Activated naive CD8-positive, alpha-beta T cell treated with anti-CD3 and anti-CD28 coated beads for 36 hours (primary cell): ENCODE measurements at regions not wholly inside any gene's neighbourhood (a gene's known extent, or its start where the extent isn't known, plus 50 kb on each side); places are given as distances from the start of the nearest gene placed in this dataset.

Experiments
- DNase-seq: peaks from one replicate; pipeline ENCODE4 v3.0.0; 2021
- H3K27ac Mint-ChIP-seq: one replicate; pipeline ENCODE4 v1.8.0; 2022; ENCODE audit warnings: mild to moderate bottlenecking, moderate library complexity, mixed read lengths
- H3K27me3 Mint-ChIP-seq: one replicate; pipeline ENCODE4 v1.8.0; 2022; ENCODE audit warnings: mild to moderate bottlenecking, mixed read lengths
- H3K36me3 Mint-ChIP-seq: one replicate; pipeline ENCODE4 v1.8.0; 2021; ENCODE audit warnings: mild to moderate bottlenecking, mixed read lengths
- H3K4me1 Mint-ChIP-seq: one replicate; pipeline ENCODE4 v1.8.0; 2021; ENCODE audit warnings: mixed read lengths
- H3K4me3 Mint-ChIP-seq: one replicate; pipeline ENCODE4 v1.8.0; 2022; ENCODE audit warnings: mild to moderate bottlenecking, moderate library complexity, mixed read lengths
- H3K9me3 Mint-ChIP-seq: one replicate; pipeline ENCODE4 v1.8.0; 2022; ENCODE audit warnings: mixed read lengths

DNA sequence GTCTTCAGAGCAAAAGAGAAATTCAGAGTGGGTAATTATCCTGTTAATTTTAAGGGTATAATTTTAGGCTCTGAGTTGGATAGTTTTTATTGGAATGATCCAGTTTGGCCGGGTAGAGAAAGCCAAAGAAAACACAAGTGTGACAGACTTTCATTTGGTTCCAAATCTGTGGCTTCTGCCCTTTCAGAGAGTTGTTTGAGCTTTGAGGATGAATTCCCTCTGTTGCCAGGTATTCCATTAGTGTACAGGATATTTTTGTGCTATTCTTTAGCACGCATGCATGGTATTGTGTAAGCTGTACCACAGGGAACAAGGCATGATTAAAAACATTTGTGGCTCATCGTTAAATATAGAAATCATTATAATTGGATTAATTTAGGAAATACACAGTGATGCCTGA, 384.4 kb downstream of the ADGRL2 start:
- DNase-seq, result no peak
- no peaks in the 10 kb centered on the region for H3K36me3 Mint-ChIP-seq

DNA sequence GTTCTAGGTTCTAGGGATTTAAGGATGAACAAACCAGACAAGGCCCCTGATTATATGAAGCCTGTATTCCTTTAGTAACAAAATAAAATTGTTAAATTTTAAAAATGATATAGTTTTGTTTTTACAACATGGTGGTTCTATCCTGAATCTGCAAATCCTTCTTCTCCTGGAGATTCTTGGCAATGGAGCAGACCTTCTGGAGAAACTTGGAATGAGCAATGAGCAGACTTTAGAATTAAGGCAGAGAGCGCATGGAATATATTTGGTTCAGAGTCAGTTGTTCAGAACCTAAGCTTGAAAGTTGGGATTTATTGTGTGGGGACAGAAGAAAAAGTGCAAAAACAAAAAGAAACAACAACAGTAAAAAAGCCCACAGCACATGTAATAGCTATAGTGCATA, 381.1 kb downstream of the ADGRL2 start:
- Mint-ChIP-seq H3K4me3 (no peak overlapping the region), H3K27ac (no peak overlapping the region), H3K4me1 (peaks cover 1% of the 10 kb centered on the region), H3K9me3 (no peaks in the 10 kb centered on the region), H3K36me3 (no peaks in the 10 kb centered on the region), H3K27me3 (no peaks in the 10 kb centered on the region)
- no peak for DNase-seq

More for the DNA sequence above, 384.4 kb downstream of the ADGRL2 start:
- Mint-ChIP-seq H3K4me3 (no peak overlapping the region), H3K27me3 (no peaks in the 10 kb centered on the region), H3K9me3 (no peaks in the 10 kb centered on the region), H3K4me1 (no peaks in the 10 kb centered on the region), H3K27ac (no peak overlapping the region)

DNA sequence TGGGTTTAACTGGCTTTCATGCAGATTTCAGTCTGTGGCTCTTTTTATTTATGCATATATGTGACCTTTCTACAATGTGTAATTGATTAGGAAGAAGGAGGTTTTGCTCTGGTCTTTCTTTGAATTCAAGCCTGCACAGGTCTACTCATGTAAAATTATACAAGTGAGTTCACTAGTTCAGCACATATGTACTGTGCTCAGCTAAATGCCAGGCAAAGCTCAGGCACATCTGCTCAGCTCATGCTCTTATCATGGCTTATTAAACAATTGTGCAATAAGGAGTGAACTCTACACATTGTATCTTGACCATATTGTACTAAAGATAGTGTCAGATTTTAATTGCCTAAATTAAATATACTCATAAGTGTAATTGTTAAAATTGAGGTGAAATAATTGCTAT, 378.4 kb downstream of the ADGRL2 start:
- no peak for DNase-seq
- no peaks in the 10 kb centered on the region for H3K36me3 Mint-ChIP-seq
- no peaks in the 10 kb centered on the region for H3K9me3 Mint-ChIP-seq
- H3K4me1 Mint-ChIP-seq, result peaks cover 1% of the 10 kb centered on the region
- H3K4me3 Mint-ChIP-seq, result no peak overlapping the region
- H3K27me3 Mint-ChIP-seq, result no peaks in the 10 kb centered on the region
- H3K27ac Mint-ChIP-seq, result no peak overlapping the region

DNA sequence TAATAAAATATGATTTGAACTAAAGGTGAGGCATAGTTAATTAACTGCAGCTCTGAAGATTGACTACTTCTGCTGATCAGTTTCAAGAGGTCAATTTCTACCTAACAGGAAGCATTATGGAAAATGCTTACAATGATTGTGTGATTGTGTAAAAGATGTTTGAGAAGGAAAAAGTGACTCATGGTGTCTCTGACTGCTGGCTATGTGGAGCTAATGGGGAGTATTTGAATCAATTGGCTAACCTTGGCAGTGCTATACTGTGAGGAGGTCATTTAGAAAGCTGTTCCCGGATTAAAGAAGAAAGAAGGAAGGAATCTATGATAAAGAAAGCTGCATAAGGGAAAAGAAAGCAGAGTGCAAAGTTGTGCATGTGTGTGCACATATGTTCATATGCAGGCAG, 376.5 kb downstream of the ADGRL2 start:
- no peaks in the 10 kb centered on the region for H3K27me3 Mint-ChIP-seq
- H3K9me3 Mint-ChIP-seq, result no peaks in the 10 kb centered on the region
- peaks cover 1% of the 10 kb centered on the region for H3K4me1 Mint-ChIP-seq
- no peak overlapping the region for H3K4me3 Mint-ChIP-seq
- H3K36me3 Mint-ChIP-seq, result no peaks in the 10 kb centered on the region
- DNase-seq, result no peak
- H3K27ac Mint-ChIP-seq, result no peak overlapping the region

DNA sequence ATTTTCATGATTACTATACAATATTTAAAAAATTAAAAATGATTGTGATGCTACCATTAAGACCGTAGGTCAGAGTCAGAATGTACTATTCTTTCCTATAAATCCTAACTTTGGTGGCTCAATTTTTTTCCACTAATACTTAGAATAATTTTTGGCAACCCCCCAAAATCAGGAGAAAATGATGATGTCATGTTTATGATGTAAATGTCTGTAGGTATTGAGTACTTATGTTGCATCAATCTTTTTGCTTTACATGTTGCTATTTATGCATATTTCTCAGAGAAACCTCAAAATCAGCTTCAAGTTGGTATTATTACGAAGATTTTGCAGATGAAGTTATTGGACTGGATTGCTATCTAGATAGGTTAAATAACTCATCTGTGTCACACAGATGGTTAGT, 371.2 kb downstream of the ADGRL2 start:
- H3K36me3 Mint-ChIP-seq, result no peaks in the 10 kb centered on the region
- H3K4me3 Mint-ChIP-seq, result no peak overlapping the region
- H3K27ac Mint-ChIP-seq, result no peak overlapping the region
- no peaks in the 10 kb centered on the region for H3K4me1 Mint-ChIP-seq
- no peaks in the 10 kb centered on the region for H3K9me3 Mint-ChIP-seq
- H3K27me3 Mint-ChIP-seq, result no peaks in the 10 kb centered on the region
- no peak for DNase-seq

DNA sequence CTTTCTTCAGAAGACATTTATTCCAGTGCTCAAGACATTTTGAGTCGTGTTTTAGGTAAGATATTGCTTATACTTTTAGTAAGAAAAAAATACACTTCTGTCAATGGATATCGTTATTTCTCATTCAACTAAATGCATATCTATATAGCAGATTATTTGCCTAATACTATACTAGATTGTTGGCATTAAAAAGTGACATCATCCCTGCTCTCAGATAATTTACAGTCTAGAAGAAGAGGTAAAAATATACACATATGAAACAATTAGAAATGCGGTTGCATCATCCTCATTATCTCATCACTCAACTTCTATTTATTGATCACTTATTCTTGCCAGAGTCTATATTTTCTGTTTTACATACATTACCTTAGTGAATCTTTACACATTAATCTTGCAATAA, 367.7 kb downstream of the ADGRL2 start:
- no peak for DNase-seq
- no peak overlapping the region for H3K27ac Mint-ChIP-seq
- no peaks in the 10 kb centered on the region for H3K36me3 Mint-ChIP-seq
- no peak overlapping the region for H3K4me3 Mint-ChIP-seq
- no peaks in the 10 kb centered on the region for H3K4me1 Mint-ChIP-seq
- no peaks in the 10 kb centered on the region for H3K27me3 Mint-ChIP-seq
- no peaks in the 10 kb centered on the region for H3K9me3 Mint-ChIP-seq

DNA sequence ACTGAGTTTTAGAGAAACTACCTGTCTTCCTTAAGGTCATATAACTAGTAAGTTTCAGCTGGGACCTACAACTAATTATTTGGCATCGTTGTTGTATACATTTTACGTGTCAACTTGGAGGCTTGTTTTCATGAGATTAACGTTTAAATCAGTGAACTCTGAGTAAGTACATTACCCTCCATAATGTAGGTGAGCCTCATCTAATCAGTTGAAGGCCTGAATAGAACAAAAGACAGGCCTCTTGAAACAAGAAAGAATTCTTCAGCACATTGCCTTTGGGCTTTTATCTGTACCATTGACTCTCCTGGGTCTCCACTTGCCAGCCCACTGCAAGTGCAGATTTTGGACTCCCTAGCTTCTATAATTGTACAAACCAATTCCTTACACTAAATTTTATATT, 364.6 kb downstream of the ADGRL2 start:
- no peaks in the 10 kb centered on the region for H3K9me3 Mint-ChIP-seq
- no peaks in the 10 kb centered on the region for H3K27me3 Mint-ChIP-seq
- H3K4me1 Mint-ChIP-seq, result peaks cover 6% of the 10 kb centered on the region
- no peak for DNase-seq
- H3K36me3 Mint-ChIP-seq, result no peaks in the 10 kb centered on the region
- H3K27ac Mint-ChIP-seq, result no peak overlapping the region
- H3K4me3 Mint-ChIP-seq, result no peak overlapping the region

DNA sequence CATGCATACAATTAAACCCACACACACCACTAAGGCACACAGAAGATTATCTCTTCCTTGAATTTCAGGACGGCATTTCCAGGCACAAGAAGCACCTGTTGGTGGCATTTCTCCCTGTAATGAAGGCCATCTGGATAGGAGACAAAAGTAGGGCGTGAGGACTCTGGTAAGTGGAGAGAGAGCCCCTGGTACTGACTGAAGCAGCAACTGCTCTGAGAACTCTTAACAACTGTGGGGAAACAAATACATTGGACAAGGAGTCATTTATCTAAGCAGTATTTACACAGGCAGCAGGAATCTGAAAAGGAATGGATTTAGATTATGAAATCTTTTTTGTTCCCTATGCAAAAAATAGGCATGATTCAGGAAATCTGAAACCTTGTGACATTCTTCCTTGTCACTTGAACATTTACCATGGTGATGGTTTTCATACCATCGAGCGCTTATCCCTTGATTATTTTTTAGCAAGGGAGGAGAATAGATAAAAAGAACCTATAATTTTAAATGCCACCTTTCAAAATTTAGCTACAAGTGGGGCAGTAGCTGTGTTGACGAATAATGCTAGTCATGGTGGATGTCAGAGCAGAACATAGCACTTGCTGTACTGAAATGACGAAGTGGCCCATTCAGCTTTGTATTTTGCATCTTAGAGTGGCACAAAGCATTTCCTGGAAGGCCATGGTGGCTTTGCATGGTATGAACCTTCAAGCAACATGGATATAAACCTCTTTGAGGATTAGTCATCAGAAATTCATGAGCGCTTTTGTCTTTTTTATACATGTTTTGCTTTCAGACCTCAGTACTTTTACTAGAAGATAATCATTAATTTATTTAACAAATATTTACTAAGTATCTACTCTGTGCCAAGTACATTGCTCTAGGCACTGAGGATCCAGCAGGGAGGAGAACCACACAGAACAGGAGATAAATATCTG, 362.0 kb downstream of the ADGRL2 start:
- Mint-ChIP-seq H3K4me3 (no peak overlapping the region), H3K9me3 (no peaks in the 10 kb centered on the region), H3K27ac (no peak overlapping the region)

DNA sequence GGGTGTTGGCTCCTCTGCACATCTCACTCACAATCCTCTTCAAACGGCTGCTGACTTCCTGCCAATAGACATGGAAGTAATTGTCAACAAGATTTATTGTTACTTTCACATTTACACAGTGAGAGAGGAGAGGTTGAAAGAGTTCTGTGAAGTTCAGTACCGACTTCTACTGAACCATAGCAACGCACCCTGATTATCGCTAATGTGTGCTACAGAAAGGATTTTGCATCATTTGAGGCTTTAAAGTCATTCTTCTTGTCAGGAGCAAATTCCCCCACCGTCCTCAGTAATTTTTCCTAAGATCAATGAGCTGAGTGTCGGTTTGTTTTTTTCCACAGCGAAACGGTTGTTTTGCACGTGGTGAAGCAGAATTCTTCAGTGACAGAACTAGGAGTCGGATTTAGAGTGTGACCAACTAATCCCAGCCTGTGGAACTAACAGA, 361.0 kb downstream of the ADGRL2 start:
- H3K4me3 Mint-ChIP-seq, result peak overlapping the region; percentile 33
- no peak for DNase-seq
- no peaks in the 10 kb centered on the region for H3K36me3 Mint-ChIP-seq
- H3K4me1 Mint-ChIP-seq, result peaks cover 6% of the 10 kb centered on the region
- H3K27ac Mint-ChIP-seq, result no peak overlapping the region
- no peaks in the 10 kb centered on the region for H3K27me3 Mint-ChIP-seq
- H3K9me3 Mint-ChIP-seq, result no peaks in the 10 kb centered on the region

More for the DNA sequence above, 362.0 kb downstream of the ADGRL2 start:
- no peak for DNase-seq
- H3K4me1 Mint-ChIP-seq, result peaks cover 6% of the 10 kb centered on the region
- H3K27me3 Mint-ChIP-seq, result no peaks in the 10 kb centered on the region
- no peaks in the 10 kb centered on the region for H3K36me3 Mint-ChIP-seq

DNA sequence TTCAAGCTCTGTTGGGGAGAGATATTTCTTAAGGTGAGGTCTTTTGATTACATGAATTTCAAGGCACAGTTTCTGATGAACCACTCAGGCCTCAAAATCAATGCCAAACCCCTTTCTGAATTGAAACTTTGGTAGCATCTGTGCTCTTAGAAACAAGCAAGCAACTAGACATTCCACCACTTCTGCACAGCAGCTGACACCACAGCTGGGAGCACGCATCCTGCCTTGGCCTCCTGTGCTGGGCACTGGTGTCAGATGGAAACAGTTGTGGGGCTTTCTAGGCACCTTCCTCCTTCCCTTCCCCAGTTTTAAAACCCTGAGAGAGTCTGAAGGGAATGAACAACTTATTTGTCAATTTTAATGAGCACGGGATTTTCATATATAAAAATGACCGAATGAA, 360.2 kb downstream of the ADGRL2 start:
- no peak overlapping the region for H3K27ac Mint-ChIP-seq
- no peaks in the 10 kb centered on the region for H3K36me3 Mint-ChIP-seq
- H3K4me1 Mint-ChIP-seq, result peaks cover 6% of the 10 kb centered on the region
- no peaks in the 10 kb centered on the region for H3K9me3 Mint-ChIP-seq
- H3K27me3 Mint-ChIP-seq, result no peaks in the 10 kb centered on the region
- DNase-seq, result no peak
- no peak overlapping the region for H3K4me3 Mint-ChIP-seq

DNA sequence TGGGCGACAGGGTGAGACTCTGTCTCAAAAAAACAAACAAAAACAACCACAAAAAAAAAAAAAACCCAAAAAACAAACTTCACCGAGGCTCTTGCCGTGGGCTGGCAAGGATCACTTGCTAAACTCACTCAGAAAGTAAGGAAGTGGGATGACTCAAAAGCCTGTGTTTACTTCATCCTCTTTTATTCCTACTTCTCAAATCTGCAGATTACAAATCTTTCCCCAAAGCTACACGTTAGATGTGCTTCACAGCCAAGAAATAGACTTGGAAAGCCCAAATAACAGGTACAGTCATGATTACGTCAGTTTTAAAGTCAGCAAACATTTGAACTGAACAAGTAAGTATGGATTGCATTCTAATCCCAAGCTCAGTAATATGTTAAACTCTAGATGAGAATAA, 359.3 kb downstream of the ADGRL2 start:
- H3K27ac Mint-ChIP-seq, result no peak overlapping the region
- no peaks in the 10 kb centered on the region for H3K36me3 Mint-ChIP-seq
- no peak overlapping the region for H3K4me3 Mint-ChIP-seq
- no peak for DNase-seq
- no peaks in the 10 kb centered on the region for H3K27me3 Mint-ChIP-seq
- H3K4me1 Mint-ChIP-seq, result peaks cover 6% of the 10 kb centered on the region
- no peaks in the 10 kb centered on the region for H3K9me3 Mint-ChIP-seq

DNA sequence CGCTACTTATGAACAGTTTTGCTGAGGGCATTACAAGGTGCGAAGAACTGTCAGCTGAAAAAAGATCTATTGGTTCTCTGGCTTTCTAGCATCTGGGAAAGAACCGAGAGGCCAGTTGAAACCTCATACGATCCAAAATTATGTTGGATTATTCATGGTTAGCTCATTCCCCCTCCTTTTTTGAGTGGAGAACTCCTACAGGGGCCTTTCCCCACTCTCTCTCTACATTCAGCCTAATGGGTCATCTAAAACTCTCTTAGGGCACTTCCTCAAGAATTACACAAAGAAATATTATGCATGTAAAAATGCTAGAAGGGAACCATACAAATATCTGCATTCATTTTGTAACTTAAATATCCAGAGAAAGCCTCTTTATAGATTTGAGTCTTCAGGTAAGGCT, 358.2 kb downstream of the ADGRL2 start:
- no peaks in the 10 kb centered on the region for H3K27me3 Mint-ChIP-seq
- H3K4me3 Mint-ChIP-seq, result no peak overlapping the region
- H3K9me3 Mint-ChIP-seq, result no peaks in the 10 kb centered on the region
- peaks cover 6% of the 10 kb centered on the region for H3K4me1 Mint-ChIP-seq
- no peaks in the 10 kb centered on the region for H3K36me3 Mint-ChIP-seq
- no peak overlapping the region for H3K27ac Mint-ChIP-seq
- no peak for DNase-seq

DNA sequence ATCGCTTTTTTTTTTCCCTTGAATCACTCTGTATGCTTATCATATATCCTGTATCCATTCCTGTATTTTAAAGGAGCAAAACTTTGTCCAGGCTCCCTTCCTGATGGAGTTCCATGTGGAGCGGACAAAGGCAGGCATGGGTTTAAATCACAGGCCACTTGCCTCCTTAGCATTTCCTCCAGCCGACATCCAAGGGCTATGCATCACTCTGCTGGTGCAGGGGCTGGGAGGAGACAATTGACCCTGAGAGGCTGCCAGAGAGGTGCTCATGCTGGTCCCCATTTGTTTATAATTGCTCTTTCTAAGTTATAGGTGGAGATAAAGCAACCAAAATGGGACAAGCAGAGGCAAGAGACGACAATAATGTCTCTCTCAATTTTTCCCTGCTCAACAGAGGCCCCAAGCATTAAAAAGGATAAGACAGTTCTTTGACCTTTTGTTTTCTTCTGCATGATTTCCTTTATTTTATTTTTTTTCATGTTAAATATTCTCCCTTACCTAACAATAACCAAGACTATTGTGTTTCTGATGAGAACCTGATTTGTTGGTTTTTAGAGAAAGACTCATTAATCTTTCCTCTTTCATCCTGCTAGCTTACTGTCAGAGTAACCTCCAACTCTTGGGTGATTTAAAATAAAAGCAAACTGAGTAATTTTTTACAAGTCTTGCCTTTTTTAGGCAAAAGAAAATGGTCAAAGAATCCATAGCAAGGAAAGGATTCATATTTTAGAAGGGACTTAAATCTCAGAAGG, 353.7 kb downstream of the ADGRL2 start:
- Mint-ChIP-seq H3K9me3 (no peaks in the 10 kb centered on the region), H3K27ac (no peak overlapping the region), H3K4me3 (no peak overlapping the region), H3K27me3 (no peaks in the 10 kb centered on the region), H3K4me1 (peaks cover 9% of the 10 kb centered on the region), H3K36me3 (no peaks in the 10 kb centered on the region)
- DNase-seq, result no peak

DNA sequence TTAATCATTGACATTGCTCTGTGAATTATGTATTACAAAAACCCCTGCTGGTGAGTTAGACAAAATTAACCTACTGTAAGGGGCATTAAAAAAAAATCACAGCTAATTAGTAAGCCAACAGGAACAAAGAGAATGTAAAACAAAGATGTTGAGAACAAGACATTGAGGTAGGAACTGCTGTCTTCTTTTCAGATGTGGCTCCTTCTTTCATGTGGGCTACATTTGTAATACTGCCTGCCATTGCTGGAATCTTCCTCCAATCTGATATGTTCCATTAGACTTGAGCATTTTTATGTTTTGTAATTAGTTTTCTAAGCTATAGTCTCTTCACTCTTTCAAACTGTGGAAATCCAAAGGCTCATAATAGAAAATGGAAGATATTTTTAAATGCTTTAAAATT, 353.0 kb downstream of the ADGRL2 start:
- peaks cover 9% of the 10 kb centered on the region for H3K4me1 Mint-ChIP-seq
- H3K27ac Mint-ChIP-seq, result no peak overlapping the region
- H3K9me3 Mint-ChIP-seq, result no peaks in the 10 kb centered on the region
- no peak overlapping the region for H3K4me3 Mint-ChIP-seq
- no peak for DNase-seq
- no peaks in the 10 kb centered on the region for H3K27me3 Mint-ChIP-seq
- H3K36me3 Mint-ChIP-seq, result no peaks in the 10 kb centered on the region

DNA sequence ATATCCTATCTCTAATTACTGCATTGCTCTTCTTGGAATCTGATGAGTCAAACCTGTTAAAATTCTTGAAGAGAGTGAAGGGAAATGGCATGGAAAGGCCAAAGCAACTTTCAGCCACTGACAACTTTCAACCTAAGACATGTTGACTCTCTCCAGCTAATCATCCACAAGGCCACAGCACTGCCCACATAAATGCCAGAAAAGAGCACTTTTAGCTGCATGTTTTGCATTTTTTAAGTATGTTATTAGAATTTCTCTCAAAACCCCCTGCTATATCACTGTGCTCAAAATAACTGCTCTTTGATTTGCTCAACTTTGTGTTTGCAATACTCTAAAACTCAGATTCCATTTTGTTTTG, 352.5 kb downstream of the ADGRL2 start:
- DNase-seq, result no peak
- Mint-ChIP-seq H3K4me1 (peaks cover 9% of the 10 kb centered on the region), H3K27me3 (no peaks in the 10 kb centered on the region), H3K36me3 (no peaks in the 10 kb centered on the region), H3K9me3 (no peaks in the 10 kb centered on the region), H3K27ac (peak overlapping the region; percentile 72), H3K4me3 (no peak overlapping the region)
